OCI-LY7 (cell line): ENCODE measurements at regions not wholly inside any gene's neighbourhood (a gene's known extent, or its start where the extent isn't known, plus 50 kb on each side); places are given as distances from the start of the nearest gene placed in this dataset.

Experiments
- EZH2phosphoT487 ChIP-seq: fragments of 200-600 bp; sonication (generic); IDR thresholded peaks from 2 replicates; pipeline ENCODE4 v1.6.1; 2018; ENCODE audit warnings: low read depth, borderline replicate concordance, mild to moderate bottlenecking, mixed run types, antibody characterized with exemption, low read length, moderate library complexity, mixed read lengths
- TF ChIP-seq, protein P1 (sequence below): fragments of 200-600 bp; sonication (generic); conservative IDR thresholded peaks from 2 replicates; pipeline ENCODE4 v1.5.1; 2014; ENCODE audit warnings: mild to moderate bottlenecking, antibody characterized with exemption, low read length, moderate library complexity, mixed read lengths

DNA sequence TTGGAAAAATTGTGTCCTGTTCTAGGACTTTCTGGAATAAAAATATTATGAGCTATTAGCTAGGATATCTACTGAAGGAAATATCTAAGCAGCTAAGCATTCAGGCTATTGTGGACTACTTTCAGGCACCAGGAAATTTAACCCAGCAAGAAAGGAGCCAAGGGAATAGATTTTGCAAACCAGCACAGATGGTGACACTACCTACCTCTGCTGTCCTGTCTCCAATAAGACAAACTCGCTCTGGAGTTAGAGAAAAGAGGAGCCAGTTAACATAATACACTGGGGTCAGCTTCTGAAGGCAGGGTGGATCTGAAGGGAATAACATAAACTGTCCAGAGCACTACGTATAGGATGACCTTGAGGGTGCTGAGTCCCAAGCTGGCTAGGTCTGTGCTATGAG lies 223.7 kb upstream of the PRSS58 start:
- TF ChIP-seq, protein P1, sequence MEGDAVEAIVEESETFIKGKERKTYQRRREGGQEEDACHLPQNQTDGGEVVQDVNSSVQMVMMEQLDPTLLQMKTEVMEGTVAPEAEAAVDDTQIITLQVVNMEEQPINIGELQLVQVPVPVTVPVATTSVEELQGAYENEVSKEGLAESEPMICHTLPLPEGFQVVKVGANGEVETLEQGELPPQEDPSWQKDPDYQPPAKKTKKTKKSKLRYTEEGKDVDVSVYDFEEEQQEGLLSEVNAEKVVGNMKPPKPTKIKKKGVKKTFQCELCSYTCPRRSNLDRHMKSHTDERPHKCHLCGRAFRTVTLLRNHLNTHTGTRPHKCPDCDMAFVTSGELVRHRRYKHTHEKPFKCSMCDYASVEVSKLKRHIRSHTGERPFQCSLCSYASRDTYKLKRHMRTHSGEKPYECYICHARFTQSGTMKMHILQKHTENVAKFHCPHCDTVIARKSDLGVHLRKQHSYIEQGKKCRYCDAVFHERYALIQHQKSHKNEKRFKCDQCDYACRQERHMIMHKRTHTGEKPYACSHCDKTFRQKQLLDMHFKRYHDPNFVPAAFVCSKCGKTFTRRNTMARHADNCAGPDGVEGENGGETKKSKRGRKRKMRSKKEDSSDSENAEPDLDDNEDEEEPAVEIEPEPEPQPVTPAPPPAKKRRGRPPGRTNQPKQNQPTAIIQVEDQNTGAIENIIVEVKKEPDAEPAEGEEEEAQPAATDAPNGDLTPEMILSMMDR = peak; percentile 38; the same call in 1 of the 2 replicates
- no peak for TF ChIP-seq EZH2phosphoT487
